RWPE1 (cell line): ENCODE measurements at regions not wholly inside any gene's neighbourhood (a gene's known extent, or its start where the extent isn't known, plus 50 kb on each side); places are given as distances from the start of the nearest gene placed in this dataset.

Experiments used
- CTCF ChIA-PET: fragments of 350-600 bp; sonication (Branson Sonifier 250); formaldehyde crosslinking; extraction: SDS; loops from one replicate; lab custom pipeline; 2021; lab: Yijun Ruan, JAX
- POLR2A ChIA-PET: fragments of 400-600 bp; formaldehyde crosslinking; extraction: SDS; loops from one replicate; lab custom pipeline; 2020; ENCODE audit warnings: antibody characterized with exemption; ENCODE audit not compliant: low non-redundant PET; lab: Yijun Ruan, JAX
- DNase-seq: peaks from one replicate; pipeline ENCODE4 v3.0.0; 2012; ENCODE audit warnings: low spot score
- H3K27ac ChIP-seq: fragments of 450-650 bp; 2 replicates; pipeline ENCODE4 v1.5.1; 2017
- CTCF ChIP-seq: fragments of 450-650 bp; conservative IDR thresholded peaks from 2 replicates; pipeline ENCODE4 v1.5.1; 2017; ENCODE audit warnings: low read depth, mild to moderate bottlenecking

- no peak overlapping the region for H3K27ac ChIP-seq
- no peak for DNase-seq
- ChIA-PET POLR2A (no interaction called here), CTCF (interaction anchor here (0.7 kb wide), 1 partner anchor 56 kb away, joined by 3 read pairs; no protein-coding TSS in a partner anchor)
- TF ChIP-seq CTCF, result no peak
Measured at GRCh38 chr5:73273379-73274050, 100.5 kb downstream of the TMEM174 start.

DNA sequence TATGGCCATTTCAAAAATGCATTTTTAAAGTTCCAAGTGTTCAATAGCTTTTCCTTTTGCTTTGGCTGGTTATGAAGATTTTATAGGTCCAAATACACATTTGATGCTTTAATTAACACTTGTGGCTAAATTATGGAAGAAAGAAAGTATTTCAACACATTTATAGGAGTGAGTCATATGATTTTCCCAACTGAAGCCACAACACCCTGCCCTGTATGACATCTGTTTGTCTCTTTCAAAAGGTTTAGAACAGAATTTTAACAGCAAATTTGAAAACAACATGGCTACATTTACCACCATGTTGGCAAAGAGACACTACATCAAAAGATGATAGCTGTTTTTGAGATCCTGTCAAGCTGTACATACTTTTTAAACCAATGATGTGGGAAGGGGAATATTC lies 99.4 kb downstream of the TMEM174 start:
- TF ChIP-seq CTCF, result no peak
- peak; percentile 33 for DNase-seq
- POLR2A ChIA-PET, result no interaction called here
- no peak overlapping the region for H3K27ac ChIP-seq
- CTCF ChIA-PET, result interaction anchor here (0.6 kb wide), 1 partner anchor 1742 kb away, joined by 5 read pairs; no protein-coding TSS in a partner anchor

GRCh38 chr5:73268826-73269225 lies 95.8 kb downstream of the TMEM174 start:
- CTCF ChIA-PET, result interaction anchor here (0.7 kb wide), 2 partner anchors 40 to 182 kb away, joined by 3 to 6 read pairs; no protein-coding TSS in a partner anchor
- no peak for TF ChIP-seq CTCF
- no peak overlapping the region for H3K27ac ChIP-seq
- POLR2A ChIA-PET, result no interaction called here
- peak; percentile 42 for DNase-seq

GRCh38 chr5:73267766-73268435 lies 94.9 kb downstream of the TMEM174 start:
- POLR2A ChIA-PET, result no interaction called here
- no peak for DNase-seq
- no peak overlapping the region for H3K27ac ChIP-seq
- CTCF ChIA-PET, result interaction anchor here (0.6 to 1.1 kb wide), 3 partner anchors 18 to 641 kb away, joined by 3 to 6 read pairs (median 5); no protein-coding TSS in a partner anchor
- TF ChIP-seq CTCF, result no peak

- no peak for DNase-seq
- ChIA-PET POLR2A (no interaction called here), CTCF (interaction anchor here (0.7 to 1.1 kb wide), 3 partner anchors 17 to 48 kb away, joined by 3 to 5 read pairs (median 3); no protein-coding TSS in a partner anchor)
- H3K27ac ChIP-seq, result no peak overlapping the region
- TF ChIP-seq CTCF, result no peak
Measured at GRCh38 chr5:73266925-73267765, 94.2 kb downstream of the TMEM174 start.
